ENCODE measurements at regions not wholly inside any gene's neighbourhood (a gene's known extent, or its start where the extent isn't known, plus 50 kb on each side); places are given as distances from the start of the nearest gene placed in this dataset.

GRCh38 chrX:140064993-140065392, 99.7 kb upstream of the CXorf66 start (continued):
- TF ChIP-seq ATF3 (IDR thresholded peaks at IDR 0.05) (no peak), ATF3 (CRISPR knock-in tag; conservative IDR thresholded peaks at IDR 0.05) (no peak), NCOR1 (IDR thresholded peaks at IDR 0.05) (no peak), NFE2L1 (tag; IDR thresholded peaks at IDR 0.05; ENCODE audit: borderline replicate concordance, low read depth) (no peak), EZH2 (IDR thresholded peaks at IDR 0.05; ENCODE audit: borderline replicate concordance, low read depth, low read length) (no peak), HBP1 (CRISPR knock-in tag; IDR thresholded peaks at IDR 0.05) (no peak), MGA (IDR thresholded peaks at IDR 0.05) (no peak), ZFP1 (CRISPR knock-in tag; IDR thresholded peaks at IDR 0.05) (no peak), ZNF395 (CRISPR knock-in tag; IDR thresholded peaks at IDR 0.05) (no peak), NFXL1 (CRISPR knock-in tag; IDR thresholded peaks at IDR 0.05) (no peak)
